Esophagus (tissue), 2 donors: ENCODE measurements at regions not wholly inside any gene's neighbourhood (a gene's known extent, or its start where the extent isn't known, plus 50 kb on each side); places are given as distances from the start of the nearest gene placed in this dataset.

Experiments
- H3K27ac ChIP-seq, 2 donors: one replicate each; pipeline ENCODE4 v1.5.1; 2013; ENCODE audit warnings: low read depth in 2 of 2, mild to moderate bottlenecking in 2 of 2, inconsistent platforms in 1 of 2, low read length in 1 of 2, moderate library complexity in 1 of 2
- H3K27me3 ChIP-seq, 2 donors: one replicate each; pipeline ENCODE4 v1.6.1; 2013; ENCODE audit warnings: low read length in 2 of 2, control low read depth in 1 of 2, mild to moderate bottlenecking in 1 of 2; ENCODE audit not compliant: insufficient read depth in 2 of 2, control insufficient read depth in 1 of 2
- H3K36me3 ChIP-seq, 2 donors: one replicate each; pipeline ENCODE4 v1.6.1; 2013; ENCODE audit warnings: low read length in 1 of 2; ENCODE audit not compliant: control insufficient read depth in 2 of 2, insufficient read depth in 2 of 2
- H3K4me1 ChIP-seq, 2 donors: one replicate each; pipeline ENCODE4 v1.6.1; 2013; ENCODE audit warnings: low read length in 1 of 2; ENCODE audit not compliant: control insufficient read depth in 2 of 2, insufficient read depth in 2 of 2
- H3K4me3 ChIP-seq, 2 donors: one replicate each; pipeline ENCODE4 v1.5.1; 2013; ENCODE audit warnings: low read length in 2 of 2, mild to moderate bottlenecking in 2 of 2, low read depth in 1 of 2, moderate library complexity in 1 of 2
- H3K9me3 ChIP-seq, 2 donors: one replicate each; pipeline ENCODE4 v1.6.1; 2013; ENCODE audit warnings: mild to moderate bottlenecking in 2 of 2, low read depth in 1 of 2, low read length in 1 of 2, moderate library complexity in 1 of 2; ENCODE audit not compliant: control insufficient read depth in 2 of 2, insufficient read depth in 1 of 2
- WGBS, 2 donors: extraction: QIAGEN DNeasy Blood & Tissue Kit; methylation state at CpG; one replicate each; pipeline ENCODE4 v1.1.7; 2013; 5-methylcytosine and 5-hydroxymethylcytosine counted together
- donor health status: healthy with polysubstance abuse.
- donor health status: Bipolar disorder and iron deficiency.

- WGBS, 2 donors, result 87 to 89% methylated on average over 14 of the region's 14 CpGs
Observed at GRCh38 chr5:2371419-2371710, 380.1 kb downstream of the IRX2 start.

GRCh38 chr5:2370626-2371418 is 380.7 kb downstream of the IRX2 start:
- peaks cover 0 to 8% of the 10 kb centered on the region in 2 donors for H3K9me3 ChIP-seq
- H3K4me3 ChIP-seq, result no peak overlapping the region
- no peak overlapping the region for H3K27ac ChIP-seq
- H3K4me1 ChIP-seq, result no peaks in the 10 kb centered on the region
- no peaks in the 10 kb centered on the region for H3K27me3 ChIP-seq
- no peaks in the 10 kb centered on the region for H3K36me3 ChIP-seq
- 88 to 93% methylated on average over 24 of the region's 24 CpGs for WGBS, 2 donors

More at GRCh38 chr5:2371419-2371710, 380.1 kb downstream of the IRX2 start:
- no peaks in the 10 kb centered on the region for H3K4me1 ChIP-seq
- H3K4me3 ChIP-seq, result no peak overlapping the region
- no peaks in the 10 kb centered on the region for H3K36me3 ChIP-seq
- no peak overlapping the region for H3K27ac ChIP-seq
- H3K27me3 ChIP-seq, result no peaks in the 10 kb centered on the region
- peaks cover 0 to 8% of the 10 kb centered on the region in 2 donors for H3K9me3 ChIP-seq

DNA sequence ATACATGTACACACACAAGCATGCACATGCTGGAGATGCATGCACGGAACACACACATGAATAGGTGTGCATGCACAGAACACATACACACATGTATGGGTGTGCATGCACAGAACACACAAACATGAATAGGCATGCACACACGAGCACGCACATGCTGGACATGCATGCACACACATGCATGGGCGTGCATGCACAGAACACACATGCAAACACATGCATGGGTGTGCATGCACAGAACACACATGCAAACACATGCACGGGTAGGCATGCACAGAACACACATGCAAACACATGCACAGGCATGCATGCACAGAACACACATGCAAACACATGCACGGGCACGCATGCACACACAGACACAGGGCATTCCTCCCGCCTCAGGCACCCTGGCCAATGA is 382.3 kb downstream of the IRX2 start:
- no peaks in the 10 kb centered on the region for H3K36me3 ChIP-seq
- no peaks in the 10 kb centered on the region for H3K27me3 ChIP-seq
- WGBS, 2 donors, result 90 to 92% methylated on average over 8 of the region's 8 CpGs
- no peak overlapping the region for H3K27ac ChIP-seq
- H3K4me1 ChIP-seq, result no peaks in the 10 kb centered on the region
- H3K9me3 ChIP-seq, result peaks cover 3 to 8% of the 10 kb centered on the region in 2 donors
- no peak overlapping the region for H3K4me3 ChIP-seq

GRCh38 chr5:2366816-2367215 is 384.7 kb downstream of the IRX2 start:
- Histone ChIP-seq H3K9me3 (peaks cover 3 to 4% of the 10 kb centered on the region in 2 donors), H3K4me1 (no peaks in the 10 kb centered on the region), H3K4me3 (no peak overlapping the region), H3K27ac (no peak overlapping the region), H3K27me3 (no peaks in the 10 kb centered on the region), H3K36me3 (no peaks in the 10 kb centered on the region)
- WGBS, 2 donors, result 57 to 61% methylated on average over 9 of the region's 9 CpGs

GRCh38 chr5:2357309-2357708 is 394.2 kb downstream of the IRX2 start:
- peaks cover 0 to 5% of the 10 kb centered on the region in 2 donors for H3K9me3 ChIP-seq
- no peak overlapping the region for H3K4me3 ChIP-seq
- H3K36me3 ChIP-seq, result no peaks in the 10 kb centered on the region
- H3K27ac ChIP-seq, result no peak overlapping the region
- H3K27me3 ChIP-seq, result no peaks in the 10 kb centered on the region
- H3K4me1 ChIP-seq, result no peaks in the 10 kb centered on the region

GRCh38 chr5:2355859-2356258 is 395.6 kb downstream of the IRX2 start:
- no peak overlapping the region for H3K4me3 ChIP-seq
- no peaks in the 10 kb centered on the region for H3K36me3 ChIP-seq
- H3K4me1 ChIP-seq, result no peaks in the 10 kb centered on the region
- no peak overlapping the region for H3K27ac ChIP-seq
- H3K27me3 ChIP-seq, result no peaks in the 10 kb centered on the region
- WGBS, 2 donors, result 60 to 62% methylated on average over 2 of the region's 2 CpGs
- peaks cover 0 to 5% of the 10 kb centered on the region in 2 donors for H3K9me3 ChIP-seq

GRCh38 chr5:2353871-2354440 is 397.5 kb downstream of the IRX2 start:
- no peaks in the 10 kb centered on the region for H3K27me3 ChIP-seq
- H3K4me1 ChIP-seq, result no peaks in the 10 kb centered on the region
- 86 to 90% methylated on average over 10 of the region's 10 CpGs for WGBS, 2 donors
- no peak overlapping the region for H3K27ac ChIP-seq
- H3K4me3 ChIP-seq, result no peak overlapping the region
- no peaks in the 10 kb centered on the region for H3K36me3 ChIP-seq
- peaks cover 0 to 5% of the 10 kb centered on the region in 2 donors for H3K9me3 ChIP-seq

GRCh38 chr5:2353211-2353610 is 398.3 kb downstream of the IRX2 start:
- Histone ChIP-seq H3K27me3 (no peaks in the 10 kb centered on the region), H3K4me3 (no peak overlapping the region), H3K9me3 (peaks cover 0 to 5% of the 10 kb centered on the region in 2 donors), H3K36me3 (no peaks in the 10 kb centered on the region), H3K27ac (no peak overlapping the region), H3K4me1 (no peaks in the 10 kb centered on the region)
- WGBS, 2 donors, result 79 to 81% methylated on average over 5 of the region's 5 CpGs

- H3K4me1 ChIP-seq, result no peaks in the 10 kb centered on the region
- 89% methylated on average over 12 of the region's 12 CpGs for WGBS, 2 donors
- H3K4me3 ChIP-seq, result no peak overlapping the region
- H3K36me3 ChIP-seq, result no peaks in the 10 kb centered on the region
- no peak overlapping the region for H3K27ac ChIP-seq
- no peaks in the 10 kb centered on the region for H3K27me3 ChIP-seq
- H3K9me3 ChIP-seq, result peaks cover 0 to 5% of the 10 kb centered on the region in 2 donors
Observed at GRCh38 chr5:2352101-2352861, 399.2 kb downstream of the IRX2 start.
